Activated effector memory CD4-positive, alpha-beta T cell treated with anti-CD3 and anti-CD28 coated beads, Interleukin-2, amount 50 U/mL, for 16 hours (primary cell): ENCODE measurements at regions not wholly inside any gene's neighbourhood (a gene's known extent, or its start where the extent isn't known, plus 50 kb on each side); places are given as distances from the start of the nearest gene placed in this dataset.

Experiments used
- DNase-seq: peaks from one replicate; pipeline ENCODE4 v3.0.0-alpha.2; 2020

DNA sequence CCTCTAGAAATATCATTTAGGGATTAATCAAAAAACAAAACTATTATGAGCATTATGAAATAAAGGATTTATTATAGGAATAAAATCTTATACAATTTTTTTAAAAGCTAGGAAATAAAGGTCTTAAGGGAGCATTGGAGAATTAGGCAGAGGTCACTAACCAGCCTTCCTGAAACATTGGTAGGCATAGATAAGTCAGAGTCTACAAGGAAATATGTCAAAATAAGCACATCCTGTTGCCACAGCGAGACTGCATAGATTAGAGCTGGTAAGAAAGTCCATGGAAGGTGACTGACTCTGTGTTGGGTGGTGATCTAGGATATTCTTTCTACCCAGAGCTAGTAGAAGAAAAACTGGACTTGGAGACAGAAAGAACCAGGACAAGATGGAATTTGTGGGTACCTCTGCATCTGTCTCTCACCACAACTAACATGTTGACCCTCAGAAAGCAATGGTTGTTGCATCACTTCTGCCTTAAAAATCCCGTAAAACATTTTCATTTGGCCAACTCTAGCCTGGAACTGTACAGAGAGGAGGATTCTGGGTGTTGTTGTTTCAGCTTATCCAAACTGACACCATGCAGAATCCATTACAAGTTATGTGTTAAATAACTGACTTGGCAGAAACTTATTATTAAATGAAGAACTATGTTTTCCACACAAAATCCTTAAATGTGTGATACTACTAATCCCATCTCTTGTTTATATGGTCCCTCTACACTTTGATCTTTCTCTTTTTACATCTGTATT, 77.1 kb downstream of the FBXO5 start:
- DNase-seq: no peak

DNA sequence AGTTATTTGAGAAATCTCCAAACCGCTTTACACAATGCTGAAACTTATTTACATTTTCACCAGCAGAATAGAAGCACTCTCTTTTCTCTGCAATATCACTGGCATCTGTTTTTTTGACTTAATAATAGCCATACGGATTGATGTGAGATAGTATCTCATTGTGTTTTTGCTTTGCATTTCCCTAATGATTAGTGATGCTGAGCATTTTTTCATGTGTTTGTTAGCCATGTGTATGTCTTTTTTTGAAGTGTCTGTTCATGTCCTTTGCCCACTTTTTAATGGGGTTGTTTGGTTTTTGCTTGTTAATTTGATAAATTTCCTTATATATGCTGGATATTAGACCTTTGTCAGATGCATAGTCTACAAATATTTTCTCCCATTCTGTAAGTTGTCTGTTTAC, 73.6 kb downstream of the FBXO5 start:
- DNase-seq: no peak

DNA sequence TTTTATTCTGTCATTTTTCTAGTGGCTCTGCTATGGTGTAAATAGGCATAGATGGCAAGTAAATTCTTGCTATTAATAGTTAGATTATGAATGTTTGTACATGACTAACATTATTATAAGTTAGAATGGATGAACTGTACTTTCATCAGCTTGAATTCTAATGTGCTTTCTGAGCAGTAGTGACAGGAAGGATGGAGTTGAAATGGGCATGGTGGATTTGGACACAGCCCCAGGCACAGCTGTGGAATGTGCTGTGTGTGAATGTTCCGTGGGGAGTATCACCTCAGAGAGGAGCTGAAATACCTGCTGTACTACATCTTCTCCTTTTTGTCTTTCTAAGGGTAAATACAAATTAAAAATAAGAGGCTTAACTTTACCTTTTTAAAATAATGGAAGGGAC, 66.8 kb downstream of the FBXO5 start:
- no peak for DNase-seq

DNA sequence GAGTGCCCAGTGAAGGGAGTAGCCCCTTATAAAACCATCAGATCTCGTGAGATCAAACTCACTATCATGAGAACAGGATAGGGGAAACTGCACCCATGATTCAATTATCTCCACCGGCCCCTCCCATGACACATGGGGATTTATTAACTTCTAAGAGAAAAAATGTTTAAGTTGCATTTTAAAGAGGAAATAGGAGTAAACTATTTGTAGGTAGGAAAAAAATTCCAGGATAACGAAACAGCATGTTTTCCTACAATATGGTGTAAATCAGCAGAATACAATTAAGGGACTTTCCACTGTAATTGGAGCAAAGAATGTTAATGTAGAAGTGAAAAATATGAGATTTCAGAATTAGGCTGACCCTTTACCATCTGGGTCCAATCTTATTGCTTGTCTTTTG, 63.9 kb downstream of the FBXO5 start:
- DNase-seq: no peak

DNA sequence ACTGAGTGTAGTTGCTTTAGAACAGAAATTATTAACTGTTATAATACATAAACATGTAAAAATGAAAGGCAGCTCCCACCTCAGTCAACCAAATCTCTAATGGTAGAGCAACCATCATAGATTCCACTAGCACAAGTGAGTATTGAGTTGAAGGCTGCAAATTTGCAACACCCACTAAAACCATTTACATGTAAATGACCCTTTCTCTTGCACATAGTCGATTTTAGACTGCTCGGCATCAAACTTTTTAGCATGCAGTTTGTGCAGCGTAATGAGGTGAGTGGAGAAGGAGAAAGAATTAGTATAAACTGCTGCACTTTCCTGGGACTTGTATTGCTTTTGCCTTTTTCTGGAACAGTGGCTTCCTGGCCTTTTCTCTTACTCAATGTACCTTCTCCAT, 62.8 kb downstream of the FBXO5 start:
- no peak for DNase-seq
